ENCODE measurements at regions not wholly inside any gene's neighbourhood (a gene's known extent, or its start where the extent isn't known, plus 50 kb on each side); places are given as distances from the start of the nearest gene placed in this dataset.
"Not testable (repeated sequence)": the region's sequence is repeated elsewhere in the genome, so short reads cannot be mapped to it uniquely, and the experiment has no call there.

GRCh38 chr5:83404182-83404716, 67.3 kb upstream of the VCAN start:
- DNase-seq (ENCODE audit: low read depth) = no peak
- TF ChIP-seq CTCF (IDR thresholded peaks at IDR 0.05; ENCODE audit: low read length, missing control alignments) = no peak
- no peak overlapping the region for H3K4me3 ChIP-seq (replicated peaks; ENCODE audit: low read depth, low read length)

GRCh38 chr5:83405662-83406061, 65.9 kb upstream of the VCAN start:
- no peak for DNase-seq (ENCODE audit: low read depth)
- no peak for TF ChIP-seq CTCF (IDR thresholded peaks at IDR 0.05; ENCODE audit: low read length, missing control alignments)
- H3K4me3 ChIP-seq (replicated peaks; ENCODE audit: low read depth, low read length) = no peak overlapping the region

GRCh38 chr5:83406906-83407305, 64.6 kb upstream of the VCAN start:
- DNase-seq (ENCODE audit: low read depth) = no peak
- no peak overlapping the region for H3K4me3 ChIP-seq (replicated peaks; ENCODE audit: low read depth, low read length)
- TF ChIP-seq CTCF (IDR thresholded peaks at IDR 0.05; ENCODE audit: low read length, missing control alignments) = no peak

GRCh38 chr5:83407931-83408330, 63.6 kb upstream of the VCAN start:
- no peak for DNase-seq (ENCODE audit: low read depth)
- no peak overlapping the region for H3K4me3 ChIP-seq (replicated peaks; ENCODE audit: low read depth, low read length)
- no peak for TF ChIP-seq CTCF (IDR thresholded peaks at IDR 0.05; ENCODE audit: low read length, missing control alignments)

- DNase-seq (ENCODE audit: low read depth) = no peak
- H3K4me3 ChIP-seq (replicated peaks; ENCODE audit: low read depth, low read length) = no peak overlapping the region
- no peak for TF ChIP-seq CTCF (IDR thresholded peaks at IDR 0.05; ENCODE audit: low read length, missing control alignments)
These were observed 62.8 kb upstream of the VCAN start for GRCh38 chr5:83408719-83409118.

GRCh38 chr5:83409776-83410175, 61.8 kb upstream of the VCAN start:
- not testable (repeated sequence) for DNase-seq (ENCODE audit: low read depth); H3K4me3 ChIP-seq (replicated peaks; ENCODE audit: low read depth, low read length)

GRCh38 chr5:83410319-83410718, 61.2 kb upstream of the VCAN start:
- H3K4me3 ChIP-seq (replicated peaks; ENCODE audit: low read depth, low read length); DNase-seq (ENCODE audit: low read depth): not testable (repeated sequence)

- H3K4me3 ChIP-seq (replicated peaks; ENCODE audit: low read depth, low read length) = no peak overlapping the region
- peak; percentile 24 for DNase-seq (ENCODE audit: low read depth)
- TF ChIP-seq CTCF (IDR thresholded peaks at IDR 0.05; ENCODE audit: low read length, missing control alignments) = no peak
These were observed 56.9 kb upstream of the VCAN start for GRCh38 chr5:83414601-83415000.

All from fibroblast of pulmonary artery (primary cell).